ENCODE measurements at regions not wholly inside any gene's neighbourhood (a gene's known extent, or its start where the extent isn't known, plus 50 kb on each side); places are given as distances from the start of the nearest gene placed in this dataset.
"Not testable (repeated sequence)": the region's sequence is repeated elsewhere in the genome, so short reads cannot be mapped to it uniquely, and the experiment has no call there.

GRCh38 chr10:9957351-9957750 lies 1060.3 kb upstream of the CELF2 start:
- no peak for TF ChIP-seq CTCF (IDR thresholded peaks at IDR 0.05; ENCODE audit: insufficient read depth in 1 of 2, low read depth in 1 of 2, low read length in 1 of 2, severe bottlenecking in 1 of 2, unreplicated experiment in 1 of 2)
- no peak overlapping the region for H3K27ac Mint-ChIP-seq (ENCODE audit: unreplicated experiment)
- no peaks in the 10 kb centered on the region for H3K36me3 Mint-ChIP-seq (ENCODE audit: insufficient read depth, unreplicated experiment)
- intact Hi-C loops (cut with micrococcal nuclease; ENCODE audit: unreplicated experiment), result no loop called here
- BruUV-seq (replicated peaks), result no TSS peak
- peaks cover 4% of the 10 kb centered on the region for H3K27me3 Mint-ChIP-seq (ENCODE audit: insufficient read depth, unreplicated experiment)
- Histone ChIP-seq H3K27me3 (replicated peaks; ENCODE audit: control insufficient read depth, insufficient read depth, low read length) (no peaks in the 10 kb centered on the region), H3K4me1 (no peaks in the 10 kb centered on the region), H3K36me3 (ENCODE audit: control insufficient read depth, insufficient read depth, low read length) (no peaks in the 10 kb centered on the region), H3K4me3 (ENCODE audit: low read depth, low read length) (no peak overlapping the region), H3K9me3 (no peaks in the 10 kb centered on the region; the same call in 1 of the 2 replicates)
- CTCF ChIA-PET, result no interaction called here
- POLR2A ChIA-PET, result no interaction called here
- no peaks in the 10 kb centered on the region for H3K4me1 Mint-ChIP-seq (ENCODE audit: low read depth, unreplicated experiment)
- no peak overlapping the region for H3K4me3 Mint-ChIP-seq (ENCODE audit: unreplicated experiment)
- H3K9me3 Mint-ChIP-seq (ENCODE audit: unreplicated experiment), result peaks cover 9% of the 10 kb centered on the region
- DNase-seq, result no peak

- H3K36me3 ChIP-seq (ENCODE audit: control insufficient read depth, insufficient read depth, low read length); H3K4me3 Mint-ChIP-seq (ENCODE audit: unreplicated experiment); BruUV-seq (replicated peaks); H3K9me3 Mint-ChIP-seq (ENCODE audit: unreplicated experiment); H3K27me3 ChIP-seq (replicated peaks; ENCODE audit: control insufficient read depth, insufficient read depth, low read length); H3K9me3 ChIP-seq; H3K4me1 ChIP-seq; H3K4me1 Mint-ChIP-seq (ENCODE audit: low read depth, unreplicated experiment); intact Hi-C loops (cut with micrococcal nuclease; ENCODE audit: unreplicated experiment); H3K27ac Mint-ChIP-seq (ENCODE audit: unreplicated experiment); H3K27me3 Mint-ChIP-seq (ENCODE audit: insufficient read depth, unreplicated experiment); CTCF ChIA-PET; DNase-seq; POLR2A ChIA-PET; H3K4me3 ChIP-seq (ENCODE audit: low read depth, low read length); H3K36me3 Mint-ChIP-seq (ENCODE audit: insufficient read depth, unreplicated experiment): not testable (repeated sequence)
These were observed 1059.8 kb upstream of the CELF2 start for GRCh38 chr10:9957876-9958275.

GRCh38 chr10:9965341-9965740 lies 1052.3 kb upstream of the CELF2 start:
- no peaks in the 10 kb centered on the region for H3K9me3 Mint-ChIP-seq (ENCODE audit: unreplicated experiment)
- no peaks in the 10 kb centered on the region for H3K36me3 ChIP-seq (ENCODE audit: control insufficient read depth, insufficient read depth, low read length)
- no peaks in the 10 kb centered on the region for H3K27me3 ChIP-seq (replicated peaks; ENCODE audit: control insufficient read depth, insufficient read depth, low read length)
- BruUV-seq (replicated peaks), result no TSS peak
- intact Hi-C loops (cut with micrococcal nuclease; ENCODE audit: unreplicated experiment), result no loop called here
- CTCF ChIA-PET, result no interaction called here
- DNase-seq, result no peak
- POLR2A ChIA-PET, result no interaction called here
- no peaks in the 10 kb centered on the region for H3K4me1 Mint-ChIP-seq (ENCODE audit: low read depth, unreplicated experiment)
- no peaks in the 10 kb centered on the region for H3K4me1 ChIP-seq
- no peak overlapping the region for H3K4me3 ChIP-seq (ENCODE audit: low read depth, low read length)
- no peaks in the 10 kb centered on the region for H3K36me3 Mint-ChIP-seq (ENCODE audit: insufficient read depth, unreplicated experiment)
- H3K4me3 Mint-ChIP-seq (ENCODE audit: unreplicated experiment), result no peak overlapping the region
- H3K9me3 ChIP-seq, result no peaks in the 10 kb centered on the region; the same call in none of the 2 replicates
- H3K27ac Mint-ChIP-seq (ENCODE audit: unreplicated experiment), result no peak overlapping the region
- H3K27me3 Mint-ChIP-seq (ENCODE audit: insufficient read depth, unreplicated experiment), result no peaks in the 10 kb centered on the region
- TF ChIP-seq CTCF (IDR thresholded peaks at IDR 0.05; ENCODE audit: insufficient read depth in 1 of 2, low read depth in 1 of 2, low read length in 1 of 2, severe bottlenecking in 1 of 2, unreplicated experiment in 1 of 2), result no peak

GRCh38 chr10:9986786-9987185 lies 1030.9 kb upstream of the CELF2 start:
- H3K4me1 Mint-ChIP-seq (ENCODE audit: low read depth, unreplicated experiment), result no peaks in the 10 kb centered on the region
- ChIA-PET CTCF (no interaction called here), POLR2A (no interaction called here)
- no peaks in the 10 kb centered on the region for H3K27me3 Mint-ChIP-seq (ENCODE audit: insufficient read depth, unreplicated experiment)
- Histone ChIP-seq H3K4me3 (ENCODE audit: low read depth, low read length) (no peak overlapping the region), H3K36me3 (ENCODE audit: control insufficient read depth, insufficient read depth, low read length) (no peaks in the 10 kb centered on the region), H3K4me1 (no peaks in the 10 kb centered on the region), H3K9me3 (peaks cover 4% of the 10 kb centered on the region; the same call in 1 of the 2 replicates), H3K27me3 (replicated peaks; ENCODE audit: control insufficient read depth, insufficient read depth, low read length) (no peaks in the 10 kb centered on the region)
- H3K27ac Mint-ChIP-seq (ENCODE audit: unreplicated experiment), result no peak overlapping the region
- BruUV-seq (replicated peaks), result no TSS peak
- no peak for TF ChIP-seq CTCF (IDR thresholded peaks at IDR 0.05; ENCODE audit: insufficient read depth in 1 of 2, low read depth in 1 of 2, low read length in 1 of 2, severe bottlenecking in 1 of 2, unreplicated experiment in 1 of 2)
- intact Hi-C loops (cut with micrococcal nuclease; ENCODE audit: unreplicated experiment), result no loop called here
- no peaks in the 10 kb centered on the region for H3K36me3 Mint-ChIP-seq (ENCODE audit: insufficient read depth, unreplicated experiment)
- no peak for DNase-seq
- H3K9me3 Mint-ChIP-seq (ENCODE audit: unreplicated experiment), result peaks cover 19% of the 10 kb centered on the region
- no peak overlapping the region for H3K4me3 Mint-ChIP-seq (ENCODE audit: unreplicated experiment)
